ENCODE measurements at regions not wholly inside any gene's neighbourhood (a gene's known extent, or its start where the extent isn't known, plus 50 kb on each side); places are given as distances from the start of the nearest gene placed in this dataset.

- no peaks in the 10 kb centered on the region for H3K36me3 ChIP-seq
- no peaks in the 10 kb centered on the region for H3K4me1 ChIP-seq
- no peak overlapping the region for H3K27ac ChIP-seq (replicated peaks)
- TF ChIP-seq CTCF (IDR thresholded peaks at IDR 0.05; ENCODE audit: borderline replicate concordance) = no peak
- H3K27me3 ChIP-seq (ENCODE audit: low read depth) = peaks cover 59% of the 10 kb centered on the region
- intact Hi-C loops (cut with micrococcal nuclease) = no loop called here
- DNase-seq = no peak
- no peaks in the 10 kb centered on the region for H3K9me3 ChIP-seq (replicated peaks)
- H3K4me3 ChIP-seq = no peak overlapping the region
These were observed 533.1 kb upstream of the CDH4 start for GRCh38 chr20:60718743-60719480.

- Histone ChIP-seq H3K4me1 (no peaks in the 10 kb centered on the region), H3K27me3 (ENCODE audit: low read depth) (peaks cover 43% of the 10 kb centered on the region), H3K4me3 (no peak overlapping the region), H3K9me3 (replicated peaks) (peaks cover 21% of the 10 kb centered on the region), H3K27ac (replicated peaks) (no peak overlapping the region), H3K36me3 (no peaks in the 10 kb centered on the region)
- intact Hi-C loops (cut with micrococcal nuclease) = no loop called here
- no peak for TF ChIP-seq CTCF (IDR thresholded peaks at IDR 0.05; ENCODE audit: borderline replicate concordance)
- no peak for DNase-seq
These were observed 526.7 kb upstream of the CDH4 start for GRCh38 chr20:60725311-60725906.

GRCh38 chr20:60727425-60727824, 524.6 kb upstream of the CDH4 start:
- peaks cover 34% of the 10 kb centered on the region for H3K27me3 ChIP-seq (ENCODE audit: low read depth)
- TF ChIP-seq CTCF (IDR thresholded peaks at IDR 0.05; ENCODE audit: borderline replicate concordance) = no peak
- DNase-seq = no peak
- intact Hi-C loops (cut with micrococcal nuclease) = no loop called here
- no peak overlapping the region for H3K27ac ChIP-seq (replicated peaks)
- H3K9me3 ChIP-seq (replicated peaks) = peaks cover 21% of the 10 kb centered on the region
- no peak overlapping the region for H3K4me3 ChIP-seq
- H3K36me3 ChIP-seq = no peaks in the 10 kb centered on the region
- H3K4me1 ChIP-seq = no peaks in the 10 kb centered on the region

- Histone ChIP-seq H3K36me3 (no peaks in the 10 kb centered on the region), H3K4me1 (no peaks in the 10 kb centered on the region), H3K27ac (replicated peaks) (no peak overlapping the region), H3K9me3 (replicated peaks) (peaks cover 21% of the 10 kb centered on the region), H3K4me3 (no peak overlapping the region), H3K27me3 (ENCODE audit: low read depth) (peaks cover 22% of the 10 kb centered on the region)
- TF ChIP-seq CTCF (IDR thresholded peaks at IDR 0.05; ENCODE audit: borderline replicate concordance) = no peak
- intact Hi-C loops (cut with micrococcal nuclease) = no loop called here
- DNase-seq = no peak
These were observed 523.4 kb upstream of the CDH4 start for GRCh38 chr20:60728705-60729104.

- no peaks in the 10 kb centered on the region for H3K4me1 ChIP-seq
- no peak overlapping the region for H3K4me3 ChIP-seq
- peaks cover 21% of the 10 kb centered on the region for H3K9me3 ChIP-seq (replicated peaks)
- TF ChIP-seq CTCF (IDR thresholded peaks at IDR 0.05; ENCODE audit: borderline replicate concordance) = no peak
- H3K36me3 ChIP-seq = no peaks in the 10 kb centered on the region
- H3K27me3 ChIP-seq (ENCODE audit: low read depth) = peaks cover 22% of the 10 kb centered on the region
- DNase-seq = no peak
- intact Hi-C loops (cut with micrococcal nuclease) = no loop called here
- no peak overlapping the region for H3K27ac ChIP-seq (replicated peaks)
These were observed 522.7 kb upstream of the CDH4 start for GRCh38 chr20:60729135-60729900.
